RCC 7860 (cell line): ENCODE measurements at regions not wholly inside any gene's neighbourhood (a gene's known extent, or its start where the extent isn't known, plus 50 kb on each side); places are given as distances from the start of the nearest gene placed in this dataset.

Experiments
- DNase-seq: peaks from one replicate; pipeline ENCODE4 v3.0.0-alpha.2; 2015; ENCODE audit warnings: low spot score
- FAIRE-seq: peaks from 2 replicates; lab custom pipeline; 2012; peaks lifted over from hg19 to GRCh38; lab: Jason Lieb, UNC

- DNase-seq: no peak
- FAIRE-seq: no peak
These were observed 1030.1 kb downstream of the FSTL5 start for GRCh38 chr4:161133586-161134276.

GRCh38 chr4:161132715-161133425, 1030.9 kb downstream of the FSTL5 start:
- DNase-seq: peak; percentile 50
- FAIRE-seq: peak; percentile 62

GRCh38 chr4:161121451-161121850, 1042.3 kb downstream of the FSTL5 start:
- no peak for FAIRE-seq
- no peak for DNase-seq

- DNase-seq (no peak), FAIRE-seq (no peak)
These were observed 1061.9 kb downstream of the FSTL5 start for GRCh38 chr4:161101881-161102280.

GRCh38 chr4:161097821-161098220, 1066.0 kb downstream of the FSTL5 start:
- FAIRE-seq: no peak
- DNase-seq: no peak

GRCh38 chr4:161061046-161061445, 1102.8 kb downstream of the FSTL5 start:
- FAIRE-seq (no peak), DNase-seq (no peak)
